ENCODE measurements at regions not wholly inside any gene's neighbourhood (a gene's known extent, or its start where the extent isn't known, plus 50 kb on each side); places are given as distances from the start of the nearest gene placed in this dataset.
"Not testable (repeated sequence)": the region's sequence is repeated elsewhere in the genome, so short reads cannot be mapped to it uniquely, and the experiment has no call there.

- H3K27ac ChIP-seq = no peak overlapping the region
- no peak for TF ChIP-seq ZFX (IDR thresholded peaks at IDR 0.05)
- no peak for TF ChIP-seq CTCF (conservative IDR thresholded peaks at IDR 0.05)
These were observed 90.8 kb upstream of the TMTC2 start for GRCh38 chr12:82595941-82596340.

GRCh38 chr12:82596483-82596882 is 90.2 kb upstream of the TMTC2 start:
- no peak overlapping the region for H3K27ac ChIP-seq
- TF ChIP-seq ZFX (IDR thresholded peaks at IDR 0.05) = no peak
- no peak for TF ChIP-seq CTCF (conservative IDR thresholded peaks at IDR 0.05)

- H3K27ac ChIP-seq = no peak overlapping the region
- TF ChIP-seq CTCF (conservative IDR thresholded peaks at IDR 0.05) (no peak), ZFX (IDR thresholded peaks at IDR 0.05) (no peak)
These were observed 86.3 kb upstream of the TMTC2 start for GRCh38 chr12:82600379-82600778.

- not testable (repeated sequence) for H3K27ac ChIP-seq
These were observed 83.1 kb upstream of the TMTC2 start for GRCh38 chr12:82603647-82604046.

- H3K27ac ChIP-seq = no peak overlapping the region
- TF ChIP-seq CTCF (conservative IDR thresholded peaks at IDR 0.05) (no peak), ZFX (IDR thresholded peaks at IDR 0.05) (no peak)
These were observed 81.6 kb upstream of the TMTC2 start for GRCh38 chr12:82605115-82605514.

- TF ChIP-seq ZFX (IDR thresholded peaks at IDR 0.05) = no peak
- TF ChIP-seq CTCF (conservative IDR thresholded peaks at IDR 0.05) = no peak
- H3K27ac ChIP-seq = no peak overlapping the region
These were observed 78.0 kb upstream of the TMTC2 start for GRCh38 chr12:82608706-82609105.

GRCh38 chr12:82609234-82609914 is 77.3 kb upstream of the TMTC2 start:
- TF ChIP-seq CTCF (conservative IDR thresholded peaks at IDR 0.05) = no peak
- TF ChIP-seq ZFX (IDR thresholded peaks at IDR 0.05) = no peak
- H3K27ac ChIP-seq = no peak overlapping the region

- no peak overlapping the region for H3K27ac ChIP-seq
- TF ChIP-seq ZFX (IDR thresholded peaks at IDR 0.05) (no peak), CTCF (conservative IDR thresholded peaks at IDR 0.05) (no peak)
These were observed 67.1 kb upstream of the TMTC2 start for GRCh38 chr12:82619644-82620043.
